Adrenal gland (tissue), 9 donors: ENCODE measurements at regions not wholly inside any gene's neighbourhood (a gene's known extent, or its start where the extent isn't known, plus 50 kb on each side); places are given as distances from the start of the nearest gene placed in this dataset.

Experiments
- DNase-seq, 7 donors: peaks; one replicate each; pipeline ENCODE4 v3.0.0-alpha.2; 2019 to 2020
- H3K27ac ChIP-seq, 5 donors: fragments of 200-600 bp; sonication (generic) in 4 of 5; 1 replicate in 3 of 5; 2 replicates in 2 of 5; pipeline versions ENCODE4 v1.5.1 to v1.8.0; 2016 to 2020; ENCODE audit warnings: mild to moderate bottlenecking in 1 of 5
- H3K27me3 ChIP-seq: fragments of 200-600 bp; 2 replicates; pipeline ENCODE4 v1.8.0; 2021
- H3K36me3 ChIP-seq, 2 donors: fragments of 200-600 bp; replicated peaks in 1 of 2; 1 replicate in 1 of 2; 2 replicates in 1 of 2; pipeline versions ENCODE4 v1.5.1 to v1.8.0; 2018 to 2022
- H3K4me1 ChIP-seq, 2 donors: fragments of 200-600 bp; replicated peaks in 1 of 2; 1 replicate in 1 of 2; 2 replicates in 1 of 2; pipeline versions ENCODE4 v1.5.1 to v1.8.0; 2018 to 2021
- H3K4me3 ChIP-seq, 4 donors: fragments of 200-600 bp; sonication (generic) in 3 of 4; one replicate each; pipeline ENCODE4 v1.5.1; 2016 to 2018
- H3K9me3 ChIP-seq, 3 donors: fragments of 200-600 bp; sonication (generic) in 1 of 3; replicated peaks in 1 of 3; 1 replicate in 2 of 3; 2 replicates in 1 of 3; pipeline versions ENCODE4 v1.5.1 to v1.8.0; 2016 to 2021
- CTCF ChIP-seq, 6 experiments: fragments of 450-650 bp in 4 of 6; fragments of 200-600 bp in 2 of 6; sonication (generic) in 1 of 6; IDR thresholded peaks; 1 replicate in 5 of 6; 2 replicates in 1 of 6; pipeline versions ENCODE4 v1.5.1 to v1.8.0; 2016 to 2021; ENCODE audit warnings: antibody characterized with exemption in 6 of 6, mild to moderate bottlenecking in 2 of 6, moderate library complexity in 1 of 6
- POLR2A ChIP-seq, 2 donors: fragments of 450-650 bp; IDR thresholded peaks; one replicate each; pipeline ENCODE4 v1.6.1; 2017; ENCODE audit warnings: antibody characterized with exemption in 2 of 2, mild to moderate bottlenecking in 2 of 2, moderate library complexity in 1 of 2
- WGBS, 4 donors: extraction: QIAGEN DNeasy Blood & Tissue Kit in 2 of 4; methylation state at CpG; one replicate each; pipeline versions ENCODE4 v1.1.5 to v1.1.7; 2013 to 2017; 5-methylcytosine and 5-hydroxymethylcytosine counted together
- intact Hi-C, 2 donors: fragments of 100-400 bp; cut with DNase I; formaldehyde crosslinking; loops; one replicate each; pipeline versions ENCODE4 v1.14.1 to v1.15.0; 2022 to 2023
- donor health status: healthy with polysubstance abuse.
- donor health status: Bipolar disorder and iron deficiency.
- donor health status: DM: yes; HTN: yes; CAD: no.
- donor health status: DM: no; HTN: no; CAD: no.
- donor health status: DM: no; HTN: no; CAD: no.

- no peaks in the 10 kb centered on the region for H3K4me1 ChIP-seq
- H3K36me3 ChIP-seq, result no peaks in the 10 kb centered on the region
- H3K9me3 ChIP-seq, result no peaks in the 10 kb centered on the region
- WGBS, 4 donors, result 83 to 98% (median 88%) methylated on average over 2 of the region's 2 CpGs
- no peak for TF ChIP-seq POLR2A (IDR thresholded peaks at IDR 0.05)
- no peak for TF ChIP-seq CTCF (IDR thresholded peaks at IDR 0.05)
- no peaks in the 10 kb centered on the region for H3K27me3 ChIP-seq
- no peak for DNase-seq
- no peak overlapping the region for H3K27ac ChIP-seq
- H3K4me3 ChIP-seq, result no peak overlapping the region
- intact Hi-C loops, result no loop called here
These were observed 129.7 kb downstream of the ZNF365 start for GRCh38 chr10:62503872-62504271.

- no peaks in the 10 kb centered on the region for H3K9me3 ChIP-seq
- no peaks in the 10 kb centered on the region for H3K4me1 ChIP-seq
- H3K27me3 ChIP-seq, result no peaks in the 10 kb centered on the region
- H3K27ac ChIP-seq, result no peak overlapping the region
- TF ChIP-seq POLR2A (IDR thresholded peaks at IDR 0.05) (no peak), CTCF (IDR thresholded peaks at IDR 0.05) (no peak)
- H3K36me3 ChIP-seq, result no peaks in the 10 kb centered on the region
- intact Hi-C loops, result no loop called here
- no peak for DNase-seq
- WGBS, 4 donors, result 59 to 64% (median 61%) methylated on average over 3 of the region's 3 CpGs
- H3K4me3 ChIP-seq, result no peak overlapping the region
These were observed 132.2 kb downstream of the ZNF365 start for GRCh38 chr10:62506371-62506770.

- Histone ChIP-seq H3K4me1 (no peaks in the 10 kb centered on the region), H3K27ac (no peak overlapping the region), H3K27me3 (no peaks in the 10 kb centered on the region), H3K9me3 (no peaks in the 10 kb centered on the region), H3K36me3 (no peaks in the 10 kb centered on the region), H3K4me3 (no peak overlapping the region)
- TF ChIP-seq CTCF (IDR thresholded peaks at IDR 0.05), result no peak
- no peak for TF ChIP-seq POLR2A (IDR thresholded peaks at IDR 0.05)
- DNase-seq, result no peak
- intact Hi-C loops, result no loop called here
- 78 to 92% (median 91%) methylated on average over 3 of the region's 3 CpGs for WGBS, 4 donors
These were observed 137.1 kb downstream of the ZNF365 start for GRCh38 chr10:62511238-62511637.

GRCh38 chr10:62511656-62512055 lies 137.5 kb downstream of the ZNF365 start:
- H3K36me3 ChIP-seq, result no peaks in the 10 kb centered on the region
- no peaks in the 10 kb centered on the region for H3K27me3 ChIP-seq
- no peak overlapping the region for H3K4me3 ChIP-seq
- no peak overlapping the region for H3K27ac ChIP-seq
- no peaks in the 10 kb centered on the region for H3K9me3 ChIP-seq
- TF ChIP-seq CTCF (IDR thresholded peaks at IDR 0.05), result no peak
- no peak for TF ChIP-seq POLR2A (IDR thresholded peaks at IDR 0.05)
- no peak for DNase-seq
- intact Hi-C loops, result no loop called here
- H3K4me1 ChIP-seq, result no peaks in the 10 kb centered on the region
- 60 to 71% (median 66%) methylated on average over 2 of the region's 2 CpGs for WGBS, 4 donors
